ENCODE measurements at regions not wholly inside any gene's neighbourhood (a gene's known extent, or its start where the extent isn't known, plus 50 kb on each side); places are given as distances from the start of the nearest gene placed in this dataset.

- H3F3A ChIP-seq (ENCODE audit: insufficient read depth): no peaks in the 10 kb centered on the region
- H3K9ac ChIP-seq: no peak overlapping the region
- H3K9me2 ChIP-seq (ENCODE audit: insufficient read depth): no peaks in the 10 kb centered on the region
- in situ Hi-C loops (cut with MboI): no loop called here
- H3K36me3 ChIP-seq (ENCODE audit: low read depth): no peaks in the 10 kb centered on the region
- no peak for DNase-seq
- no peak for TF ChIP-seq EZH2 (IDR thresholded peaks at IDR 0.05; ENCODE audit: insufficient read depth, poor library complexity, severe bottlenecking)
- TF ChIP-seq EZH2phosphoT487 (IDR thresholded peaks at IDR 0.05; ENCODE audit: insufficient read depth, low read depth): no peak
- H3K27ac ChIP-seq: no peak overlapping the region
- H3K4me3 ChIP-seq: no peak overlapping the region
- no peaks in the 10 kb centered on the region for H3K9me3 ChIP-seq (ENCODE audit: low read depth)
- WGBS, 2 experiments (ENCODE audit: low coverage in 1 of 2, low lambda C conversion rate in 2 of 2, missing lambda C conversion rate in 2 of 2): 14 to 19% methylated on average over 2 of the region's 2 CpGs
- H3K79me2 ChIP-seq (ENCODE audit: insufficient read depth): no peaks in the 10 kb centered on the region
- H2AFZ ChIP-seq: no peak overlapping the region
- no peak overlapping the region for H3K4me2 ChIP-seq (ENCODE audit: unreplicated experiment)
- no peaks in the 10 kb centered on the region for H3K4me1 ChIP-seq (ENCODE audit: insufficient read depth)
- H3K27me3 ChIP-seq (replicated peaks; ENCODE audit: insufficient read depth): no peaks in the 10 kb centered on the region
- H4K20me1 ChIP-seq (ENCODE audit: insufficient read depth): no peaks in the 10 kb centered on the region
Observed at GRCh38 chr22:34379825-34380224, 459.5 kb upstream of the LARGE1 start.

DNA sequence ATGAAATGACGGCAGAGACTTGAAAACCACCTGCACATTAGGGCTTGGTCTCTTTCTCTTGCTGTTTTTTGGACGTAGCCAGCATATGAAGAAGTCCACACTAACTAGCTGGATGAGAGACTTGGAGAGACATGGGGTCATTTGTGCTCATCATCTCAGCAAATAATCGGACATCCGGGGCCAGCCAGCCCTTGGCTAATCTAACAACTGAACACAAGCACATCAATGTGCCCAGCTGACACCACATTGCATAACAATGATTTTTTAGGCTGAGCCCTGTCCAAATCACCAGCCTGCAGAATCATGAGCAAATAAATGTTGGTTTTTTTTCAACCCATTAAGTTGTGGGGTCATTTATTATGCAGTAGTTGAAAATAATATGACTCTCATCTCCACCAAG lies 460.3 kb upstream of the LARGE1 start:
- no peak overlapping the region for H3K9ac ChIP-seq
- TF ChIP-seq EZH2 (IDR thresholded peaks at IDR 0.05; ENCODE audit: insufficient read depth, poor library complexity, severe bottlenecking): no peak
- TF ChIP-seq EZH2phosphoT487 (IDR thresholded peaks at IDR 0.05; ENCODE audit: insufficient read depth, low read depth): no peak
- 21 to 24% methylated on average over 4 of the region's 4 CpGs for WGBS, 2 experiments (ENCODE audit: low coverage in 1 of 2, low lambda C conversion rate in 2 of 2, missing lambda C conversion rate in 2 of 2)

DNA sequence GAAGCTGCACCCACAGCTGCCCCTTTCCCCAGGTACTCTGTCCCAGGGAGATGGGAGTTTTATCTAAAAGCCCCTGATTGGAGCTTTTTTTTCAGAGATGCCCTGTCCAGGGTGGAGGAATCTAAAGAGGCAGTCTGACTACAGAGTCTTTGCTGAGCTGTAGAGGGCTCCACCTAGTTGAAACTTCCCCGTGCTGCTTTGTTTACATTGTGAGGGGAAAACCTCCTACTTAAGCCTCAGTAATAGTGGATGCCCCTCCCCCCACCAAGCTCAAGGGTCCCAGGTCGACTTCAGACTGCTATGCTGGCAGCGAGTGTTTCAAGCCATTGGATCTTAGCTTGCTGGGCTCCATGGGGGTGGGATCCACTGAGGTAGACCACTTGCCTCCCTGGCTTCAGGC lies 470.1 kb upstream of the LARGE1 start:
- Histone ChIP-seq H3K79me2 (ENCODE audit: insufficient read depth) (no peaks in the 10 kb centered on the region), H3F3A (ENCODE audit: insufficient read depth) (no peaks in the 10 kb centered on the region), H3K27ac (no peak overlapping the region), H2AFZ (no peak overlapping the region), H4K20me1 (ENCODE audit: insufficient read depth) (no peaks in the 10 kb centered on the region), H3K9ac (no peak overlapping the region), H3K27me3 (replicated peaks; ENCODE audit: insufficient read depth) (no peaks in the 10 kb centered on the region), H3K4me1 (ENCODE audit: insufficient read depth) (no peaks in the 10 kb centered on the region), H3K9me3 (ENCODE audit: low read depth) (no peaks in the 10 kb centered on the region), H3K9me2 (ENCODE audit: insufficient read depth) (no peaks in the 10 kb centered on the region), H3K4me3 (no peak overlapping the region), H3K4me2 (ENCODE audit: unreplicated experiment) (no peak overlapping the region), H3K36me3 (ENCODE audit: low read depth) (no peaks in the 10 kb centered on the region)
- WGBS, 2 experiments (ENCODE audit: low coverage in 1 of 2, low lambda C conversion rate in 2 of 2, missing lambda C conversion rate in 2 of 2): 21 to 22% methylated on average over 3 of the region's 3 CpGs
- DNase-seq: no peak
- in situ Hi-C loops (cut with MboI): no loop called here
- no peak for TF ChIP-seq EZH2phosphoT487 (IDR thresholded peaks at IDR 0.05; ENCODE audit: insufficient read depth, low read depth)

More for the DNA sequence above, 460.3 kb upstream of the LARGE1 start:
- Histone ChIP-seq H2AFZ (no peak overlapping the region), H4K20me1 (ENCODE audit: insufficient read depth) (no peaks in the 10 kb centered on the region), H3K27ac (no peak overlapping the region), H3K79me2 (ENCODE audit: insufficient read depth) (no peaks in the 10 kb centered on the region), H3K4me3 (no peak overlapping the region), H3F3A (ENCODE audit: insufficient read depth) (no peaks in the 10 kb centered on the region), H3K4me2 (ENCODE audit: unreplicated experiment) (no peak overlapping the region), H3K9me2 (ENCODE audit: insufficient read depth) (no peaks in the 10 kb centered on the region), H3K4me1 (ENCODE audit: insufficient read depth) (no peaks in the 10 kb centered on the region), H3K36me3 (ENCODE audit: low read depth) (no peaks in the 10 kb centered on the region), H3K27me3 (replicated peaks; ENCODE audit: insufficient read depth) (no peaks in the 10 kb centered on the region), H3K9me3 (ENCODE audit: low read depth) (no peaks in the 10 kb centered on the region)
- DNase-seq: no peak
- in situ Hi-C loops (cut with MboI): no loop called here

GRCh38 chr22:34395370-34395769 lies 475.1 kb upstream of the LARGE1 start:
- Histone ChIP-seq H4K20me1 (ENCODE audit: insufficient read depth) (no peaks in the 10 kb centered on the region), H3K9me3 (ENCODE audit: low read depth) (no peaks in the 10 kb centered on the region), H3K4me3 (no peak overlapping the region), H3K79me2 (ENCODE audit: insufficient read depth) (no peaks in the 10 kb centered on the region), H3K4me2 (ENCODE audit: unreplicated experiment) (no peak overlapping the region), H3K4me1 (ENCODE audit: insufficient read depth) (no peaks in the 10 kb centered on the region), H3K27me3 (replicated peaks; ENCODE audit: insufficient read depth) (no peaks in the 10 kb centered on the region), H3K9ac (no peak overlapping the region), H3K9me2 (ENCODE audit: insufficient read depth) (no peaks in the 10 kb centered on the region), H3K27ac (no peak overlapping the region), H2AFZ (no peak overlapping the region), H3F3A (ENCODE audit: insufficient read depth) (no peaks in the 10 kb centered on the region), H3K36me3 (ENCODE audit: low read depth) (no peaks in the 10 kb centered on the region)
- in situ Hi-C loops (cut with MboI): no loop called here
- no peak for DNase-seq
- 35 to 36% methylated on average over 4 of the region's 4 CpGs for WGBS, 2 experiments (ENCODE audit: low coverage in 1 of 2, low lambda C conversion rate in 2 of 2, missing lambda C conversion rate in 2 of 2)
- no peak for TF ChIP-seq EZH2phosphoT487 (IDR thresholded peaks at IDR 0.05; ENCODE audit: insufficient read depth, low read depth)
- no peak for TF ChIP-seq EZH2 (IDR thresholded peaks at IDR 0.05; ENCODE audit: insufficient read depth, poor library complexity, severe bottlenecking)

- Histone ChIP-seq H3K36me3 (ENCODE audit: low read depth) (no peaks in the 10 kb centered on the region), H3K4me3 (no peak overlapping the region), H3K79me2 (ENCODE audit: insufficient read depth) (no peaks in the 10 kb centered on the region), H3K27me3 (replicated peaks; ENCODE audit: insufficient read depth) (no peaks in the 10 kb centered on the region), H3K9ac (no peak overlapping the region), H4K20me1 (ENCODE audit: insufficient read depth) (no peaks in the 10 kb centered on the region), H3F3A (ENCODE audit: insufficient read depth) (no peaks in the 10 kb centered on the region), H3K9me2 (ENCODE audit: insufficient read depth) (no peaks in the 10 kb centered on the region), H2AFZ (no peak overlapping the region), H3K4me2 (ENCODE audit: unreplicated experiment) (no peak overlapping the region), H3K9me3 (ENCODE audit: low read depth) (no peaks in the 10 kb centered on the region), H3K27ac (no peak overlapping the region), H3K4me1 (ENCODE audit: insufficient read depth) (no peaks in the 10 kb centered on the region)
- DNase-seq: no peak
- TF ChIP-seq EZH2 (IDR thresholded peaks at IDR 0.05; ENCODE audit: insufficient read depth, poor library complexity, severe bottlenecking): no peak
- TF ChIP-seq EZH2phosphoT487 (IDR thresholded peaks at IDR 0.05; ENCODE audit: insufficient read depth, low read depth): no peak
- WGBS, 2 experiments (ENCODE audit: low coverage in 1 of 2, low lambda C conversion rate in 2 of 2, missing lambda C conversion rate in 2 of 2): 22 to 29% methylated on average over 2 of the region's 2 CpGs
- in situ Hi-C loops (cut with MboI): no loop called here
Observed at GRCh38 chr22:34403667-34404066, 483.4 kb upstream of the LARGE1 start.

Data from GM23248 (cell line).